ENCODE measurements at regions not wholly inside any gene's neighbourhood (a gene's known extent, or its start where the extent isn't known, plus 50 kb on each side); places are given as distances from the start of the nearest gene placed in this dataset.

DNA sequence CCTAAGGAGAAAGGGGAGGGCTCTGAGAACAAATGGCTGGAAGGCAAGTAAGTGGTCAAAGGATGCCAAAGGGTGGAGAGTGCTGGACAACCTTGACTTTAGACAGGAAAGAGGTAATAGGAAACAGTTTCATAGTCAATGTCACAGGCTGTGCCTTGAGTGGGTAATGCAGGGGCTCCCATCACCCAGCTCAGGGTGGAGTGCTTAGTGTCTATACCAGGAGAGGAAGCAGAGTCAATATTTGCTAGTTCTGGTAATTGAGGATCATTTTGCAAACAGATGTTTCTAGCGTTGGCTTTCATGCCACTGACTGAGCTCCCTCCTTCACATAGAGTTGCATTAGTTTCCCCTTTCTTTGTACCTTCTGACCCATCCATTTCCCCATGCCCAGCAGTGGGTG, 64.6 kb upstream of the KL start:
- no peak overlapping the region for H3K4me3 ChIP-seq (ENCODE audit: low read length)
- TF ChIP-seq ZNF274 (IDR thresholded peaks at IDR 0.05; ENCODE audit: low read depth, low read length) = no peak

DNA sequence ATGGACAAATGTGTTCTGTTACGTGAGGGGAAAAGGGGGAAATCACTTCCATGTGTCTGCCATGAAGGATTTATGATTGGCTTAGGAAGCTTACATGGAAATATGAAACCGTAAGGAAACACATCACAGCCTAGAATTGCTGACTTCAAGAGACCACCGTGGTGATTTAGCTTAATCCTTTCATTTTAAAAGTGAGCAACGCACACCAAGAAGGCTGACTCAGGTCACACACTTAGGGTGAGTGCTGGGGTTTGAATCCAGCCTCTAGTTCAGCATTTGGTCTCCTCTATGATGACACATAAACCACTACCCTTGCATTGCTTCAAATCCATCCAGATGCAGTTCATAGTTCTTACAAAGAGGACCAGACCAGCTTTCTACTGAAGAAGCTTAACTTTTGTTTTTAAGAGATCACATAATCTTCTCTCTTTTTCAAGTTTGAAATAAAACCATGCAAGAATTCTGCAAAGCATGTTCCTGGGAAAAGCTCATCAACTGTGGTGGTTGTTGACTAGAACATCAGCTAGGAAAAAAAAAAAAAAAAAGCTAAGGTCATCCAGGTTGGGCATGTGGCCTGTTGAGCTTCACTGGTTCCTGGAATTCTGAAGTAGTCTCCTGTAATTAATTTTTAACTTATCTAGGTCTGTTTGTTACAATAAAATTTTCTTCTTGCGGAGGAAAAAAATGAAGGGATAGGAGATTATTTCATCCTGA, 60.2 kb upstream of the KL start:
- no peak for TF ChIP-seq ZNF274 (IDR thresholded peaks at IDR 0.05; ENCODE audit: low read depth, low read length)

DNA sequence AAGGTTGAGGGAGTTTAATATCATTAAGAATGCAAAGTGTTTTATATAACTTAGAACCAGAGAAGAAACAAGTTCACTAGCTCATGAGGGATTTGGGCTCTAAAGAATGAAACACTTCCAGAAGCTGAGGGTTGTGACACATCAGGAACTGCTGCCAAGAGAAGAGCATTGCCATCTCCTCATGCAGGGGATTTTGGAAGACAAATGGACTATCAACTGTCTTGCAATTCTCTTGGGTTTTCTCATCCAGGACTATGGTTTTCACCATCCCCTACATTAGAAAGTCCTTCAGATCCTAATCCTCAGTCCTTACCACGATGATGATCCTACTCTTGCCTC, 59.7 kb upstream of the KL start:
- no peak overlapping the region for H3K4me3 ChIP-seq (ENCODE audit: low read length)
- TF ChIP-seq ZNF274 (IDR thresholded peaks at IDR 0.05; ENCODE audit: low read depth, low read length) = no peak

More for the DNA sequence above, 60.2 kb upstream of the KL start:
- H3K4me3 ChIP-seq (ENCODE audit: low read length) = no peak overlapping the region

DNA sequence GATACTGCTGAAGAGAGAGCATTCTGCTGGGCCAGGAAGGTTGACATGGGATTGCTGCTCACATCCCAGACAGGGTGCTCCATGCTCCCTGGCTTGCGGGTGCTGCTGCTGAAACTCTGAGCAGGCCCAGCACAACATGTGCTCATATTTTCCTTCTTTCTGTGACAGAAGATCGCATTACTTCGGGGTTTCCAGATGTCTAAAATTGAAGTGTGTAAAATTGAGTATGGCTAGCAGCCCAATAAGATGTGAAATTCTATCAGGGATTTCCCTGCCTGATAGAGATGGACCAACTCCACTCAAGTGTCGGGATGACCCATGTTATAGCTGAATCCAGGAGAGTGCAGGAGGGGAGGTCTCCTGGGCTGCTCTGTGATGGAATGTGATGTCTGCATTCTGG, 55.6 kb upstream of the KL start:
- H3K4me3 ChIP-seq (ENCODE audit: low read length) = no peak overlapping the region
- no peak for TF ChIP-seq ZNF274 (IDR thresholded peaks at IDR 0.05; ENCODE audit: low read depth, low read length)

DNA sequence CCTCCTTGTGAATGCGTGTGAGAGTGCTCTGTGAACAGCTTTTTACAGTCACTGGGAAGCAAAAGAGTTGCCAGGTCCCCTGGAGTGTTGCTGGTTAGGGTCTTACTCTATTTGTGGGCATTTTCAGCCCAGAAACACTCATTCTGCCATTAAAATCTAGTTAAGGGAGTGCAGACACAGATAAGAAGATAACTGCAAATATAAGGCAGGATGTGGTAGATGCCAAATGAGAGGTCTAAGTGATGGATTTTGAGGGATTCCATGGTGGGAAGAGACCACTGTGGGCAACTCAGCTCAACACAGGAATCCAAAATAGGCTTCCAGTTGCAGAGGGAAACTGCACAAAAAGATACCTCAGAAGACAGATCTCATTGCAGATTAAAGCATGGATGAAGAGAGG, 54.5 kb upstream of the KL start:
- no peak overlapping the region for H3K4me3 ChIP-seq (ENCODE audit: low read length)
- TF ChIP-seq ZNF274 (IDR thresholded peaks at IDR 0.05; ENCODE audit: low read depth, low read length) = no peak

DNA sequence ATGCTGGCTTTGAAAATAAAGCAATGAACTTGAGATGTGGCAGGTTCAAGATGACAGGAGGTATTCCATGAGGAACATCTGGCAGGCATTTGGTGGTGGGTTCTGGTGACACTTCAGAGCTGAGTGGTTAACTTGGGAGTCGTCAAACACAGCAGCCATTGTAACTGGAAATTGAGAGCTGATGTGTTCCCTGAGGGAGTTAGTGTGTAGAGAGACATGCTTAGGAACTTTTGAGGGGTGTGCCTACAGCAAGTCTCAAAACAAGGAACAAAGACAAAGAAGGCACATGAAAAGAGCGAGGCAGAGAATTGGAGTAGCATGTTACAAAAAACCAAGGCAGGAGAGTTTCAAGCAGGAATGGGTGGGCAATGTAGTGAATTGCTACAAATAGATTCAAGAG, 53.9 kb upstream of the KL start:
- no peak for TF ChIP-seq ZNF274 (IDR thresholded peaks at IDR 0.05; ENCODE audit: low read depth, low read length)
- H3K4me3 ChIP-seq (ENCODE audit: low read length) = no peak overlapping the region

DNA sequence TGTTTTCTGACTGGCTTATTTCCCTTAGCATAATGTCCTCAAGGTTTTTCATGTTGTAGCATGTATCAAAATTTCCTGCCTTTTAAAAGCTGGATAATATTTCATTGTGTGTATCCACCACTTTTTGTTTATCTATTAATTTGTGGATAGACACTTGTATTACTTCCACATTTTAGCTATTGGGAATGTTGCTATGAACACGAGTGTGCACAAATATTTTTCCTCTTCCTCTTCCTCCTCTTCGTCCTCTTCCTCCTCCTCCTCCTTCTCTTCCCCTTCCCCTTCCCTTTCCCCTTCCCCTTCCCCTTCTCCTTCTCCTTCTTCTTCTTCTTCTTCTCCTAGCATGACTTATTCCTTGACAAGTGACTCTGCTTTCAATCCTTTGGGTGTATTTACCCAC, 51.2 kb upstream of the KL start:
- H3K4me3 ChIP-seq (ENCODE audit: low read length) = no peak overlapping the region
- TF ChIP-seq ZNF274 (IDR thresholded peaks at IDR 0.05; ENCODE audit: low read depth, low read length) = no peak
